SK-N-SH (cell line): ENCODE measurements at regions not wholly inside any gene's neighbourhood (a gene's known extent, or its start where the extent isn't known, plus 50 kb on each side); places are given as distances from the start of the nearest gene placed in this dataset.

Experiments
- CTCF ChIA-PET: fragments of 300-600, 350-600 bp; formaldehyde crosslinking; extraction: SDS; loops from one replicate; lab custom pipeline; 2021; lab: Yijun Ruan, JAX
- POLR2A ChIA-PET: fragments of 350-600 bp; sonication (Branson Sonifier 250); formaldehyde crosslinking; extraction: SDS; loops from one replicate; lab custom pipeline; 2020; ENCODE audit warnings: antibody characterized with exemption, inconsistent platforms; lab: Yijun Ruan, JAX
- DNase-seq: peaks from one replicate; pipeline ENCODE4 v3.0.0; 2012
- H2AFZ ChIP-seq: fragments of 200-600 bp; sonication (generic); 2 replicates; pipeline ENCODE4 v1.8.1; 2016; ENCODE audit warnings: antibody characterized with exemption, mild to moderate bottlenecking, low read depth
- H3F3A ChIP-seq: fragments of 200-600 bp; sonication (generic); replicated peaks from 2 replicates; pipeline ENCODE3; 2016; ENCODE audit warnings: antibody characterized with exemption, mild to moderate bottlenecking; ENCODE audit not compliant: insufficient read depth
- H3K27ac ChIP-seq, 2 experiments: fragments of 200-500 bp in 1 of 2; fragments of 200-600 bp in 1 of 2; sonication (Bioruptor generic) in 1 of 2; sonication (generic), shearing (Covaris generic) in 1 of 2; 2 replicates each; pipeline versions ENCODE4 v1.5.1 to v1.6.1; 2014 to 2016; ENCODE audit warnings: low read depth in 2 of 2, inconsistent platforms in 1 of 2, low read length in 1 of 2, mild to moderate bottlenecking in 1 of 2, mixed read lengths in 1 of 2
- H3K27me3 ChIP-seq: fragments of 200-600 bp; sonication (generic), shearing (Covaris generic); 2 replicates; pipeline ENCODE4 v1.6.1; 2016; ENCODE audit warnings: mixed run types; ENCODE audit not compliant: insufficient read depth
- H3K36me3 ChIP-seq, 2 experiments: fragments of 200-500 bp in 1 of 2; fragments of 200-600 bp in 1 of 2; sonication (Bioruptor generic) in 1 of 2; sonication (generic) in 1 of 2; replicated peaks in 1 of 2; 2 replicates each; pipeline versions ENCODE3 to v1.5.1; 2014 to 2016; ENCODE audit warnings: low read length in 1 of 2, mild to moderate bottlenecking in 1 of 2; ENCODE audit not compliant: insufficient read depth in 2 of 2, control insufficient read depth in 1 of 2
- H3K4me1 ChIP-seq, 2 experiments: fragments of 200-500 bp in 1 of 2; fragments of 200-600 bp in 1 of 2; sonication (Bioruptor generic) in 1 of 2; sonication (generic), shearing (Covaris generic) in 1 of 2; 2 replicates each; pipeline versions ENCODE4 v1.5.1 to v1.6.1; 2014 to 2016; ENCODE audit warnings: low read depth in 1 of 2, low read length in 1 of 2, mixed run types in 1 of 2; ENCODE audit not compliant: insufficient read depth in 2 of 2, control insufficient read depth in 1 of 2
- H3K4me2 ChIP-seq: fragments of 200-600 bp; sonication (generic), shearing (Covaris generic); 2 replicates; pipeline ENCODE4 v1.6.1; 2017; ENCODE audit warnings: mixed run types
- H3K4me3 ChIP-seq, 2 experiments: fragments of 200-500 bp in 1 of 2; fragments of 200-600 bp in 1 of 2; sonication (Bioruptor generic) in 1 of 2; sonication (generic), shearing (Covaris generic) in 1 of 2; 2 replicates each; pipeline versions ENCODE4 v1.5.1 to v1.8.1; 2014 to 2016; ENCODE audit warnings: low read depth in 2 of 2, inconsistent platforms in 1 of 2, low read length in 1 of 2, mild to moderate bottlenecking in 1 of 2, mixed read lengths in 1 of 2, moderate library complexity in 1 of 2
- H3K79me2 ChIP-seq: fragments of 200-600 bp; sonication (generic); 2 replicates; pipeline ENCODE4 v1.8.1; 2017; ENCODE audit warnings: mild to moderate bottlenecking; ENCODE audit not compliant: insufficient read depth
- H3K9ac ChIP-seq: fragments of 200-600 bp; sonication (generic); 2 replicates; pipeline ENCODE4 v1.6.1; 2017; ENCODE audit warnings: mixed run types
- H3K9me2 ChIP-seq: fragments of 200-600 bp; sonication (generic); 2 replicates; pipeline ENCODE4 v1.6.1; 2017; ENCODE audit warnings: mixed run types
- H3K9me3 ChIP-seq: fragments of 200-600 bp; sonication (generic); 2 replicates; pipeline ENCODE4 v1.6.1; 2017; ENCODE audit warnings: mixed run types, mild to moderate bottlenecking, moderate library complexity
- H4K20me1 ChIP-seq: fragments of 200-600 bp; sonication (generic); 2 replicates; pipeline ENCODE4 v1.6.1; 2017; ENCODE audit warnings: mild to moderate bottlenecking, mixed run types; ENCODE audit not compliant: insufficient read depth
- EP300 ChIP-seq, 2 experiments: IDR thresholded peaks; 2 replicates each; pipeline versions ENCODE4 v1.4.0 to v1.6.1; 2012; ENCODE audit warnings: borderline replicate concordance in 1 of 2, low read depth in 1 of 2, low read length in 1 of 2
- EZH2phosphoT487 ChIP-seq: fragments of 200-600 bp; sonication (generic); IDR thresholded peaks from 2 replicates; pipeline ENCODE4 v1.6.1; 2017; ENCODE audit warnings: low read depth, mixed run types, mild to moderate bottlenecking, antibody characterized with exemption, moderate library complexity, borderline replicate concordance
- FOXJ3 ChIP-seq: sonication (generic); formaldehyde crosslinking; IDR thresholded peaks from 2 replicates; pipeline ENCODE4 v1.5.1; 2020; ENCODE audit warnings: mild to moderate bottlenecking, missing genetic modification reagents
- JUND ChIP-seq: IDR thresholded peaks from 2 replicates; pipeline ENCODE4 v1.4.0; 2012
- MAX ChIP-seq: IDR thresholded peaks from 2 replicates; pipeline ENCODE4 v1.4.0; 2012; ENCODE audit warnings: low read depth
- MXI1 ChIP-seq: IDR thresholded peaks from 2 replicates; pipeline ENCODE4 v1.6.1; 2012; ENCODE audit warnings: mild to moderate bottlenecking, low read depth, low read length, improper control_type of control experiment
- NFIC ChIP-seq: IDR thresholded peaks from 2 replicates; pipeline ENCODE4 v1.4.0; 2012; ENCODE audit warnings: borderline replicate concordance
- RAD21 ChIP-seq: IDR thresholded peaks from 2 replicates; pipeline ENCODE4 v1.6.1; 2012; ENCODE audit warnings: mild to moderate bottlenecking, low read length
- RCOR1 ChIP-seq: fragments of 150-350 bp; IDR thresholded peaks from 2 replicates; pipeline ENCODE4 v1.6.1; 2017; ENCODE audit warnings: antibody characterized with exemption, low read length
- RFX5 ChIP-seq: IDR thresholded peaks from 2 replicates; pipeline ENCODE4 v1.6.1; 2012; ENCODE audit warnings: mild to moderate bottlenecking, improper control_type of control experiment, low read length
- RXRA ChIP-seq: IDR thresholded peaks from 2 replicates; pipeline ENCODE4 v1.4.0; 2012; ENCODE audit warnings: low read depth, mild to moderate bottlenecking, borderline replicate concordance
- SMC3 ChIP-seq: IDR thresholded peaks from 2 replicates; pipeline ENCODE4 v1.6.1; 2012; ENCODE audit warnings: low read depth, low read length, improper control_type of control experiment
- USF1 ChIP-seq: IDR thresholded peaks from 2 replicates; pipeline ENCODE4 v1.4.0; 2012; ENCODE audit warnings: low read depth, borderline replicate concordance
- YY1 ChIP-seq: IDR thresholded peaks from 2 replicates; pipeline ENCODE4 v1.4.0; 2012; ENCODE audit warnings: low read depth, mild to moderate bottlenecking
- ZBTB33 ChIP-seq: IDR thresholded peaks from 2 replicates; pipeline ENCODE4 v1.4.0; 2012; ENCODE audit warnings: low read depth, borderline replicate concordance
- WGBS: methylation state at CpG from one replicate; pipeline ENCODE4 v1.1.6; 2017; ENCODE audit warnings: low lambda C conversion rate; 5-methylcytosine and 5-hydroxymethylcytosine counted together
- TF ChIP-seq, protein P1 (sequence below): IDR thresholded peaks from 2 replicates; pipeline ENCODE4 v1.6.1; 2012; ENCODE audit warnings: mild to moderate bottlenecking, low read depth, low read length, moderate library complexity

DNA sequence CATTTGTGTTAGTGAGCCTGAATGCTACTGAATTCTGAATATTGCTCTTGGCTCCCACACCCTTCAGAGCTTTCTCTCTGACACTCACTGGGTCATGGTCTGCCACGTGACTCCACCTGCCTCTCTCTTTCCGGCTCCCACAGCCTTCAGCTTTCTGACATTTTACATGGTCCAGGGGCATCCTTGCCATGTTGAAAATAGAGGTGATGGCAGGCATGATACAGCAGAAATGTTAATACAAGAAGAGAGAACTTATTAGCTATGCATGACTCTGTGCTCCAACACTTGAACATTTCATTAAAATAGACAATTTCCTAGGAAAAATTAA, 90.3 kb upstream of the CLDN5 start:
- no peaks in the 10 kb centered on the region for H3F3A ChIP-seq
- H3K27me3 ChIP-seq, result peaks cover 12% of the 10 kb centered on the region; the same call in 1 of the 2 replicates
- no peak overlapping the region for H2AFZ ChIP-seq
- no peak overlapping the region for H3K4me3 ChIP-seq
- no peak for TF ChIP-seq EZH2phosphoT487
- no peak for TF ChIP-seq RXRA
- no peak for TF ChIP-seq USF1
- TF ChIP-seq FOXJ3, result no peak
- no peak for TF ChIP-seq MAX
- TF ChIP-seq JUND, result no peak
- TF ChIP-seq, protein P1, sequence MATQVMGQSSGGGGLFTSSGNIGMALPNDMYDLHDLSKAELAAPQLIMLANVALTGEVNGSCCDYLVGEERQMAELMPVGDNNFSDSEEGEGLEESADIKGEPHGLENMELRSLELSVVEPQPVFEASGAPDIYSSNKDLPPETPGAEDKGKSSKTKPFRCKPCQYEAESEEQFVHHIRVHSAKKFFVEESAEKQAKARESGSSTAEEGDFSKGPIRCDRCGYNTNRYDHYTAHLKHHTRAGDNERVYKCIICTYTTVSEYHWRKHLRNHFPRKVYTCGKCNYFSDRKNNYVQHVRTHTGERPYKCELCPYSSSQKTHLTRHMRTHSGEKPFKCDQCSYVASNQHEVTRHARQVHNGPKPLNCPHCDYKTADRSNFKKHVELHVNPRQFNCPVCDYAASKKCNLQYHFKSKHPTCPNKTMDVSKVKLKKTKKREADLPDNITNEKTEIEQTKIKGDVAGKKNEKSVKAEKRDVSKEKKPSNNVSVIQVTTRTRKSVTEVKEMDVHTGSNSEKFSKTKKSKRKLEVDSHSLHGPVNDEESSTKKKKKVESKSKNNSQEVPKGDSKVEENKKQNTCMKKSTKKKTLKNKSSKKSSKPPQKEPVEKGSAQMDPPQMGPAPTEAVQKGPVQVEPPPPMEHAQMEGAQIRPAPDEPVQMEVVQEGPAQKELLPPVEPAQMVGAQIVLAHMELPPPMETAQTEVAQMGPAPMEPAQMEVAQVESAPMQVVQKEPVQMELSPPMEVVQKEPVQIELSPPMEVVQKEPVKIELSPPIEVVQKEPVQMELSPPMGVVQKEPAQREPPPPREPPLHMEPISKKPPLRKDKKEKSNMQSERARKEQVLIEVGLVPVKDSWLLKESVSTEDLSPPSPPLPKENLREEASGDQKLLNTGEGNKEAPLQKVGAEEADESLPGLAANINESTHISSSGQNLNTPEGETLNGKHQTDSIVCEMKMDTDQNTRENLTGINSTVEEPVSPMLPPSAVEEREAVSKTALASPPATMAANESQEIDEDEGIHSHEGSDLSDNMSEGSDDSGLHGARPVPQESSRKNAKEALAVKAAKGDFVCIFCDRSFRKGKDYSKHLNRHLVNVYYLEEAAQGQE, result no peak
- no peak for TF ChIP-seq MXI1
- TF ChIP-seq RFX5, result no peak
- TF ChIP-seq RCOR1, result no peak
- TF ChIP-seq NFIC, result no peak
- no peak for TF ChIP-seq EP300 (IDR thresholded peaks at IDR 0.05; ENCODE audit: borderline replicate concordance in 1 of 2, low read depth in 1 of 2, low read length in 1 of 2)
- TF ChIP-seq YY1, result no peak
- TF ChIP-seq ZBTB33, result no peak
- no peak for TF ChIP-seq RAD21
- no peak for TF ChIP-seq SMC3
- no peaks in the 10 kb centered on the region for H3K4me1 ChIP-seq
- no peak overlapping the region for H3K4me2 ChIP-seq
- H3K36me3 ChIP-seq, result no peaks in the 10 kb centered on the region
- no peak overlapping the region for H3K27ac ChIP-seq
- H4K20me1 ChIP-seq, result no peaks in the 10 kb centered on the region
- CTCF ChIA-PET, result interaction anchor here (3.1 kb wide), 1 partner anchor 16 kb away, joined by 11 read pairs; no protein-coding TSS in a partner anchor
- no peaks in the 10 kb centered on the region for H3K79me2 ChIP-seq
- H3K9ac ChIP-seq, result no peak overlapping the region
- POLR2A ChIA-PET, result no interaction called here
- H3K9me3 ChIP-seq, result no peaks in the 10 kb centered on the region
- WGBS, result 44% methylated on average over 2 of the region's 2 CpGs
- no peak for DNase-seq
- no peaks in the 10 kb centered on the region for H3K9me2 ChIP-seq
